Neural cell (in vitro differentiated cells): ENCODE measurements at regions not wholly inside any gene's neighbourhood (a gene's known extent, or its start where the extent isn't known, plus 50 kb on each side); places are given as distances from the start of the nearest gene placed in this dataset.

Experiments
- H2AFZ ChIP-seq: fragments of 200-600, 300-800 bp; sonication (generic), shearing (Covaris generic); 2 replicates; pipeline ENCODE4 v1.6.0; 2014; ENCODE audit warnings: low read depth, mild to moderate bottlenecking, antibody characterized with exemption, low read length, moderate library complexity
- H3F3A ChIP-seq: fragments of 200-600 bp; shearing (Covaris generic); 2 replicates; pipeline ENCODE4 v1.6.1; 2016; ENCODE audit warnings: mild to moderate bottlenecking, moderate library complexity, mixed read lengths, antibody characterized with exemption, low read length; ENCODE audit not compliant: insufficient read depth, poor library complexity, severe bottlenecking
- H3K27ac ChIP-seq: fragments of 200-600, 300-800 bp; sonication (generic), shearing (Covaris generic); 2 replicates; pipeline ENCODE4 v1.5.1; 2014; ENCODE audit warnings: mild to moderate bottlenecking, low read length, moderate library complexity
- H3K27me3 ChIP-seq: fragments of 300-800, 200-600 bp; sonication (generic), shearing (Covaris generic); 2 replicates; pipeline ENCODE4 v1.6.0; 2014; ENCODE audit warnings: mild to moderate bottlenecking, low read depth, low read length, moderate library complexity; ENCODE audit not compliant: insufficient read depth
- H3K36me3 ChIP-seq: fragments of 300-800, 200-600 bp; sonication (generic), shearing (Covaris generic); 2 replicates; pipeline ENCODE4 v1.5.1; 2014; ENCODE audit warnings: mild to moderate bottlenecking, antibody characterized with exemption, low read length, moderate library complexity; ENCODE audit not compliant: insufficient read depth
- H3K4me2 ChIP-seq: fragments of 300-800, 200-600 bp; sonication (generic), shearing (Covaris generic); 2 replicates; pipeline ENCODE4 v1.6.0; 2014; ENCODE audit warnings: mild to moderate bottlenecking, low read length
- H3K4me3 ChIP-seq: fragments of 300-800, 200-600 bp; sonication (generic), shearing (Covaris generic); 2 replicates; pipeline ENCODE4 v1.5.1; 2014; ENCODE audit warnings: mild to moderate bottlenecking, low read length, moderate library complexity
- H3K79me2 ChIP-seq: fragments of 200-600 bp; shearing (Covaris generic); replicated peaks from 2 replicates; pipeline ENCODE4 v1.6.0; 2014; ENCODE audit warnings: mild to moderate bottlenecking, low read length, moderate library complexity; ENCODE audit not compliant: insufficient read depth
- H3K9ac ChIP-seq: fragments of 300-800, 200-600 bp; sonication (generic), shearing (Covaris generic); 2 replicates; pipeline ENCODE4 v1.6.1; 2016; ENCODE audit warnings: mild to moderate bottlenecking, low read length, mixed read lengths
- H3K9me2 ChIP-seq: fragments of 200-600 bp; shearing (Covaris generic); 2 replicates; pipeline ENCODE4 v1.6.1; 2016; ENCODE audit warnings: mild to moderate bottlenecking, low read length, mixed read lengths; ENCODE audit not compliant: insufficient read depth
- H3K9me3 ChIP-seq: fragments of 200-600, 300-800 bp; sonication (generic), shearing (Covaris generic); 2 replicates; pipeline ENCODE4 v1.6.1; 2016; ENCODE audit warnings: mild to moderate bottlenecking, mixed run types, low read length, moderate library complexity, mixed read lengths
- H4K20me1 ChIP-seq: fragments of 200-600 bp; shearing (Covaris generic); 2 replicates; pipeline ENCODE4 v1.6.1; 2016; ENCODE audit warnings: mild to moderate bottlenecking, mixed run types; ENCODE audit not compliant: insufficient read depth
- EP300 ChIP-seq: fragments of 450-650 bp; conservative IDR thresholded peaks from 2 replicates; pipeline ENCODE4 v1.6.1; 2014; ENCODE audit warnings: antibody characterized with exemption, mild to moderate bottlenecking, moderate library complexity; ENCODE audit not compliant: poor library complexity, severe bottlenecking
- EZH2 ChIP-seq: fragments of 200-600, 300-800 bp; shearing (Covaris generic), sonication (generic); IDR thresholded peaks from 2 replicates; pipeline ENCODE4 v1.6.1; 2014; ENCODE audit warnings: antibody characterized with exemption, low read length, borderline replicate concordance, mild to moderate bottlenecking; ENCODE audit not compliant: insufficient read depth, poor library complexity, severe bottlenecking
- MXI1 ChIP-seq: fragments of 450-650 bp; conservative IDR thresholded peaks from 2 replicates; pipeline ENCODE4 v1.6.1; 2014; ENCODE audit warnings: antibody characterized with exemption, mild to moderate bottlenecking; ENCODE audit not compliant: poor library complexity, severe bottlenecking
- POLR2AphosphoS5 ChIP-seq: IDR thresholded peaks from 2 replicates; pipeline ENCODE4 v1.6.1; 2012
- RAD21 ChIP-seq: fragments of 450-650 bp; conservative IDR thresholded peaks from 2 replicates; pipeline ENCODE4 v1.6.1; 2014; ENCODE audit warnings: antibody characterized with exemption, mild to moderate bottlenecking, moderate library complexity
- SMC3 ChIP-seq: fragments of 450-650 bp; conservative IDR thresholded peaks from 2 replicates; pipeline ENCODE4 v1.6.1; 2014; ENCODE audit warnings: antibody characterized with exemption, mild to moderate bottlenecking, moderate library complexity; ENCODE audit not compliant: poor library complexity
- TAF1 ChIP-seq: IDR thresholded peaks from 2 replicates; pipeline ENCODE4 v1.6.1; 2012; ENCODE audit warnings: low read depth
- TF ChIP-seq, protein P1 (sequence below): IDR thresholded peaks from 2 replicates; pipeline ENCODE4 v1.6.1; 2012; ENCODE audit warnings: borderline replicate concordance
- TF ChIP-seq, protein P2 (sequence below): fragments of 450-650 bp; IDR thresholded peaks from 2 replicates; pipeline ENCODE4 v1.5.1; 2014; ENCODE audit warnings: antibody characterized with exemption, mild to moderate bottlenecking, moderate library complexity; ENCODE audit not compliant: poor library complexity, severe bottlenecking

DNA sequence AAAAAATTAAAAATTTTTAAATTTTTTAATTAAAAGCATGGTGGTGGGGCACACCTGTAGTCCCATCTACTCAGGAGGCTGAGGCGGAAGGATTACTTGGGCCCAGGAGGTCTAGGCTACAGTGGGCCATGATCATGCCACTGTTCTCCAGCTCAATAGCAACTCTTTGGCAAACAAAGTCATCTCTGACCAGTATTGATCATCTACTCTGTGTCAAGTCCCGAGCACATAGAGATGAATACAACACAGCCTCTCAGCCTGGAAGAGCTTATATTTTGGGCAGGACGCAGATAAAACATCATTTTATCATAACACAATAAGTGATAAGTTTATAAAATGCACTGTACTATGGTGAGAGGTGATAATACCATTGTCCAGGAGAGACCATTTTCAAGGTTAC, 281.6 kb upstream of the GADL1 start:
- no peak for TF ChIP-seq EP300
- no peak for TF ChIP-seq EZH2
- no peak for TF ChIP-seq TAF1
- TF ChIP-seq, protein P1, sequence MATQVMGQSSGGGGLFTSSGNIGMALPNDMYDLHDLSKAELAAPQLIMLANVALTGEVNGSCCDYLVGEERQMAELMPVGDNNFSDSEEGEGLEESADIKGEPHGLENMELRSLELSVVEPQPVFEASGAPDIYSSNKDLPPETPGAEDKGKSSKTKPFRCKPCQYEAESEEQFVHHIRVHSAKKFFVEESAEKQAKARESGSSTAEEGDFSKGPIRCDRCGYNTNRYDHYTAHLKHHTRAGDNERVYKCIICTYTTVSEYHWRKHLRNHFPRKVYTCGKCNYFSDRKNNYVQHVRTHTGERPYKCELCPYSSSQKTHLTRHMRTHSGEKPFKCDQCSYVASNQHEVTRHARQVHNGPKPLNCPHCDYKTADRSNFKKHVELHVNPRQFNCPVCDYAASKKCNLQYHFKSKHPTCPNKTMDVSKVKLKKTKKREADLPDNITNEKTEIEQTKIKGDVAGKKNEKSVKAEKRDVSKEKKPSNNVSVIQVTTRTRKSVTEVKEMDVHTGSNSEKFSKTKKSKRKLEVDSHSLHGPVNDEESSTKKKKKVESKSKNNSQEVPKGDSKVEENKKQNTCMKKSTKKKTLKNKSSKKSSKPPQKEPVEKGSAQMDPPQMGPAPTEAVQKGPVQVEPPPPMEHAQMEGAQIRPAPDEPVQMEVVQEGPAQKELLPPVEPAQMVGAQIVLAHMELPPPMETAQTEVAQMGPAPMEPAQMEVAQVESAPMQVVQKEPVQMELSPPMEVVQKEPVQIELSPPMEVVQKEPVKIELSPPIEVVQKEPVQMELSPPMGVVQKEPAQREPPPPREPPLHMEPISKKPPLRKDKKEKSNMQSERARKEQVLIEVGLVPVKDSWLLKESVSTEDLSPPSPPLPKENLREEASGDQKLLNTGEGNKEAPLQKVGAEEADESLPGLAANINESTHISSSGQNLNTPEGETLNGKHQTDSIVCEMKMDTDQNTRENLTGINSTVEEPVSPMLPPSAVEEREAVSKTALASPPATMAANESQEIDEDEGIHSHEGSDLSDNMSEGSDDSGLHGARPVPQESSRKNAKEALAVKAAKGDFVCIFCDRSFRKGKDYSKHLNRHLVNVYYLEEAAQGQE = no peak
- no peak for TF ChIP-seq RAD21
- no peak for TF ChIP-seq POLR2AphosphoS5

DNA sequence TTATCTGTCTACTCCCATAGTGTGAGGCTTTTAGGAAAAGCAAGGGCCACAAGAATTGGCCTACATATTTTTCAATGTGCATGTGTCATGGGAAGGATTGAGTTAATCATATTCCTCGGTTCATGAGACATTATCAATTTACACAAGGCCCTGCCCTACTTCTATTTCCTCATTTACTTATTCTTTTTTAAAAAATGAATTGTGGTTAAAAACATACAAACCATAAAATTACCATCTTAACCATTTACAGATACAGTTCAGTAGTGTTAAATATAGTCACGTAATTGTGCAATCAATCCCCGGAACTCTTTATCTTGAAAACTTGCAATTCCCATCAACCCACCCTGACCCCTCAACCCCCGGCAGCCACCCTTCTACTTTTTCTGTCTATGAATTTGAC, 284.0 kb upstream of the GADL1 start:
- H3K4me2 ChIP-seq = no peak overlapping the region
- H3K9me3 ChIP-seq = no peaks in the 10 kb centered on the region
- H2AFZ ChIP-seq = no peak overlapping the region
- H3K27ac ChIP-seq = no peak overlapping the region
- TF ChIP-seq RAD21 = no peak
- TF ChIP-seq, protein P2, sequence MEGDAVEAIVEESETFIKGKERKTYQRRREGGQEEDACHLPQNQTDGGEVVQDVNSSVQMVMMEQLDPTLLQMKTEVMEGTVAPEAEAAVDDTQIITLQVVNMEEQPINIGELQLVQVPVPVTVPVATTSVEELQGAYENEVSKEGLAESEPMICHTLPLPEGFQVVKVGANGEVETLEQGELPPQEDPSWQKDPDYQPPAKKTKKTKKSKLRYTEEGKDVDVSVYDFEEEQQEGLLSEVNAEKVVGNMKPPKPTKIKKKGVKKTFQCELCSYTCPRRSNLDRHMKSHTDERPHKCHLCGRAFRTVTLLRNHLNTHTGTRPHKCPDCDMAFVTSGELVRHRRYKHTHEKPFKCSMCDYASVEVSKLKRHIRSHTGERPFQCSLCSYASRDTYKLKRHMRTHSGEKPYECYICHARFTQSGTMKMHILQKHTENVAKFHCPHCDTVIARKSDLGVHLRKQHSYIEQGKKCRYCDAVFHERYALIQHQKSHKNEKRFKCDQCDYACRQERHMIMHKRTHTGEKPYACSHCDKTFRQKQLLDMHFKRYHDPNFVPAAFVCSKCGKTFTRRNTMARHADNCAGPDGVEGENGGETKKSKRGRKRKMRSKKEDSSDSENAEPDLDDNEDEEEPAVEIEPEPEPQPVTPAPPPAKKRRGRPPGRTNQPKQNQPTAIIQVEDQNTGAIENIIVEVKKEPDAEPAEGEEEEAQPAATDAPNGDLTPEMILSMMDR = no peak
- no peak for TF ChIP-seq EZH2
- TF ChIP-seq MXI1 = no peak
- TF ChIP-seq, protein P1 = no peak
- no peak for TF ChIP-seq EP300
- no peak for TF ChIP-seq SMC3
- TF ChIP-seq TAF1 = no peak
- TF ChIP-seq POLR2AphosphoS5 = no peak
- no peak overlapping the region for H3K9ac ChIP-seq
- no peaks in the 10 kb centered on the region for H4K20me1 ChIP-seq
- no peaks in the 10 kb centered on the region for H3K79me2 ChIP-seq
- no peaks in the 10 kb centered on the region for H3K9me2 ChIP-seq
- H3K36me3 ChIP-seq = no peaks in the 10 kb centered on the region
- H3K4me3 ChIP-seq = no peak overlapping the region
- H3K27me3 ChIP-seq = no peaks in the 10 kb centered on the region
- H3F3A ChIP-seq = no peaks in the 10 kb centered on the region

More for the DNA sequence above, 281.6 kb upstream of the GADL1 start:
- no peak overlapping the region for H3K27ac ChIP-seq
- no peaks in the 10 kb centered on the region for H3K9me3 ChIP-seq
- H3K9me2 ChIP-seq = no peaks in the 10 kb centered on the region
- no peaks in the 10 kb centered on the region for H3F3A ChIP-seq
- H3K79me2 ChIP-seq = no peaks in the 10 kb centered on the region
- no peaks in the 10 kb centered on the region for H3K36me3 ChIP-seq
- no peak overlapping the region for H3K4me2 ChIP-seq
- H3K9ac ChIP-seq = no peak overlapping the region
- no peaks in the 10 kb centered on the region for H4K20me1 ChIP-seq
- H2AFZ ChIP-seq = no peak overlapping the region
- H3K27me3 ChIP-seq = no peaks in the 10 kb centered on the region
- H3K4me3 ChIP-seq = no peak overlapping the region
